NCI-H345 (cell line): ENCODE measurements at regions not wholly inside any gene's neighbourhood (a gene's known extent, or its start where the extent isn't known, plus 50 kb on each side); places are given as distances from the start of the nearest gene placed in this dataset.

Source experiments
- DNase-seq: peaks from one replicate; lab custom pipeline; 2025; lab: John Stamatoyannopoulos, UW

DNA sequence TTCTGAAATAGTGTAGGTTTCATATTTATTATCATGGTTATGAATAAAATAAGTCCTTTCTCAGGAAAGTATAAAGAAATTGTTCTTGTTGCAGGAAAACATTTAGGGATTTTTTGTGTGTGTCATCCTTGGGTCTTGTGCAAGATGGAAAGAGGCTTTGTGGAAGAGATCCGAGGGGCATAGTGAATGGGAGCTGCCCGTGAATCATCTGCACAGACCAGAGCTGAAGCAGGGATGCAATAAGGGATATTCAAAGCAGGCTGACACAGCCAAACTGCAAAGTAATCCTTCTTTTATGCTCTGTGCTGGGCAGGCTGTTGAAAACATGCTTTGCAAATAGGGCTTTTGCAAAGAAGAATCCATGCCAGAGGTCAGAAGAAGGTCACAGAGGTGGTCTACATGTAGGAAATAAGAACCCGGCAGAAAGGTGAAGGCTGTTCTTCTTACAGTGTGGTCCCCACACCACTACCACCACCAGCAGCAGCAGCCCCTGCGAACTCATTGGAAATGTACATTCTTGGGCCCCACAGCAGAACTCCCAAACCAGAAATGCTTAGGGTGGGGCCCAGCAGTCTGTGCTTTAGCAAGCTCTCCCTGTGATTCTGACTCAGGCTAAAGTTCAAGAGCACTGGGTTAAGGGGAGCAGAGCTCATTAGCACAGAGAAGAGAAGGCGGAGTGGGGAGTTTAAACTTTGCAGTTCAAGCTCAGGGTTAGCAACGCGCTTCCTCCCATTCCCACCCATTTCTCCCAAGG, 237.6 kb downstream of the QKI start:
- DNase-seq, result no peak

DNA sequence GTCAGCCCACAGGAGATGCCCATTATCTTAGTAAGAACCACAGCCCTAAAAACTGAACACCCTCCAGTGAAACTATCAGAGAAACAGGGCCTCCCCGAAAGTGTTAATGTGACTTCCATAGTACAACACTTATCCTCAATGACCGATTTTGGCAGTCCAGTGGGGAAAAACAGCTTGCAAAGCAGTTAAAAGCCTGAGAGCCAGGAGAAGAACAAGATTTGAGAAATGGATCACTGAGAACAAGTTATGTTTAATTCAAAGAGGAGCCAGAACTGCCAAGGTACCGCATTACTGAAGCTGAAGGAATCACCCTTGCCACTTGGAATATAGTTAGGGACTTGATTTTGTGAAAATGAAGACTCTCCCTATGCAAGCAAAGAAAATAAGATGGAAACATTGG, 236.9 kb downstream of the QKI start:
- no peak for DNase-seq

DNA sequence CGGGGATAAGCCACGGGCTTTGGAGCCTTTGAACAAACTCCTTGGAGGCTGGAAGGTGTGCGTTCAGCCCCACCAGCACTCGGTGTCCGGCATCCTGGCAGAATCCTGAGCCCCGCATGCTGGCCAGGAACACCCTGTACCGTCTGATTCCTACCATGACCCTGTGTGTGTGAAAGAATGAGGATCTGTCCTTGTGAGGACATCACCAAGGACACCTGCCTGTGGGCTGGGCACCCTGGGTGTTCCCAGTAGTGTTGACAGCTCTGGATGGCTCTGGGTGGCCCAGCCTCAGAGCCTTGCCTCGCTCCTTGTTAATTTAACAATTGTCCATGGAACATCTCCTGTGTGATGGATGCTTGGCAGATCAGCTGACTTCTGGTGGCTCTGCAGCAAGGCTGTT, 234.3 kb downstream of the QKI start:
- DNase-seq, result no peak

DNA sequence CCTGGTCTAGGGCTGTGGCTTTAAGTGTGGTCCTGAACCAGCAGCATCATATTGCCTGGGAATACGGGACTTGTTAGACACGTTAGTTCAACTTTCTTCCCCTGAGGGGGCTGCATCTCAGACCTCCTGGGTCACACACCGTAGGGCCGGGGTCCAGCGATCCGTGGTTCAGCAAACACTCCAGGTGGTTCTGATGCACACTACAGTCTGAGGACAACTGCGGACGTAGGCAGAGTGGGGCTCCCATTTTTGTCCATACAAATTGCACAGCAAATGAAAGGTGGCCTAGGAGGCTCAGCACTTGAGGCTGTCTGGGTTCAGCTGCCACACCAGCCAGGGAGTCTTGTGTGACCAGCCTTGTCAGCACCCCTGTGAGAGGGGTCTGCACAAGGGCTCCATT, 233.1 kb downstream of the QKI start:
- DNase-seq, result no peak

DNA sequence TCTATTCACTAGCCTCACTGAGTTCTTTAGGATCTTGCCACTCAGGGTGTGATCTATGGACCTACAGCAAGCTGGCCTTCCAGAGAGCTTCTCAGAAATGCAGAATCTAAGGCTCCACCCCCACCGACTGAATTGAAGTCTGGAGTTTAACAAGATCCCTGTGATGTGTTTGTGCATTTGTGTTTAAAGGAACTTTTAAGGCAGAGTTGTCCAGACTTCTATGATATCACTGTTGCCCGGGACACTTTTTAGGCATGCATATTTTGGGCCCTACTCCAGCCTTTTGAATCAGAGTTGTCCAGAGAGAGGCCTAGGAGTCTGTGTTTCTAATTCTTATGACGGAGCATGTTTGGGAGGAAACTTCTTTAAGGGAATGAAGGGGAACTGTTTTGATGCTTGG, 232.3 kb downstream of the QKI start:
- no peak for DNase-seq

DNA sequence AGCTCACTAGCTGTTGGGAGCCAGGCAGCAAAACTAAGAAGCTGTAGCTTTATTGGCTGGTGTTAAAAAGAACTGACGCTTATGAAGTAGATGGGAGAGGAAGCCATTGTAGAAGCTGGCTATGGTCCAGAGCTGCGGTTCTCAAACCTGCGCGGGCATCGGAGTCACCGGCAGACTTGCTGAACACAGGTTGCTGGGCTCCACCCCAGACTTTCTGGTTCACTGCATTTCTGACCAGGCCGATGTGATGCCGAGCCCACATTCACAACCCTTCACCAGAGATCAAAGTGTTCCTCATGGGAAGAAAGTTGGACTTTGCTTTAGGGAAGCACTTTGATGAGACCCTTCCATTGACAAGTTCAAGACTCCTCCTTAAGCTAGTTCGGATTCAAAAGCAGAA, 231.6 kb downstream of the QKI start:
- no peak for DNase-seq

DNA sequence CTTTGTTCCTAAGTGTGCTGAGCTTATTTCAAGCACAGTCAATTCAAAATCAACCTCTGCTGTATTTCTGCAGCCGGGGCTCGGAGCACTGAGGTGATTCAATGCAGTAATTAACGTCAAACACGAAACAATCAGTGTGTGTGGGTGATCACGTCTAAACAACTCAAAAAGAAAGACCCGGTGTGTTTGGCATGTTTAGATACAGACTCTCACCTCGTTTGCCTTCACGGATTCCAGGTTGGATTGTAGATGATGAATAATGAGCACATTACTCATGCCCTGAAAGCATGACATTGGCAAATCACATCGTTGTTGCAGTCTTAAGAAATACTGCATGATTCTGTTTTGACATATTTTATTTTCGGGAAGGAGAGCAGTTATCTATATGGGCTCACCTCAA, 231.0 kb downstream of the QKI start:
- DNase-seq, result no peak

DNA sequence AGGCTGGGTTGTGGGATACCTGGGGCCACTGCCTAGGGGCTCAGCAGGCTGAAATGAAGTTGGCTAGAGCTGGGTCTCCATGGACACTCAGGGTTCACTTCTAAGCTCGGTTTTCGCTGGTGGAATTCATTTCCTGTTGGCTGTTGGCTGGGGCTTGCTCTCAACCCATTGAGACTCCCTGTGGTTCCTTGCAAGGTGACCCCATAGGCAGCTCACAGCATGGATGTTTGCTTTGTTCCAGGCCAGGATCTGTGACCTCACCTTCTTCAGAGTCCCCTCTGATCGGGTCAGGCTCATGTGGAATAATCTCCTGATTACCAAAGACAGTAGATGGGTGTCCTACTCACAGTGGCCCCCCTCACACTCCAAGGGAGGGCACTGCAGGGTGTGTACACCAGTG, 229.3 kb downstream of the QKI start:
- DNase-seq, result no peak

DNA sequence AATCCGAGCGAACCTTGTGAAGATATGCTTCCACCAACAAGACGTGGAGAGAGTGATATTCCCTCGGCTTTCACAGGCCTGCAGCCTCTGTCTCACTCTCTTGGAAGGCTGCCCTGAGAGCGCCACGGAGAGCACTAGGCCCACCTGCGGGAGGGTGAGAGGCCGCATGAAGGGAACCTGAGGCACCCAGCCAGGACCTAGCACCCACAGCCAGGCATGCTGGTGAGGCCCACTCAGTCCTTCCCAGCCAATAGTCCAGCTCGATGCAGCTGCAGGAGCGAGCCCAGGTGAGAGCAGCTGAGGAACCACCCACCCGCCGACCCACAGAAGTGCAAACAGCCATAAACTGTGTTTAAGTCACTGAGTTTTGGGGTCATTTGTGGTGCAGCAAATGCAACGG, 227.2 kb downstream of the QKI start:
- DNase-seq, result no peak

DNA sequence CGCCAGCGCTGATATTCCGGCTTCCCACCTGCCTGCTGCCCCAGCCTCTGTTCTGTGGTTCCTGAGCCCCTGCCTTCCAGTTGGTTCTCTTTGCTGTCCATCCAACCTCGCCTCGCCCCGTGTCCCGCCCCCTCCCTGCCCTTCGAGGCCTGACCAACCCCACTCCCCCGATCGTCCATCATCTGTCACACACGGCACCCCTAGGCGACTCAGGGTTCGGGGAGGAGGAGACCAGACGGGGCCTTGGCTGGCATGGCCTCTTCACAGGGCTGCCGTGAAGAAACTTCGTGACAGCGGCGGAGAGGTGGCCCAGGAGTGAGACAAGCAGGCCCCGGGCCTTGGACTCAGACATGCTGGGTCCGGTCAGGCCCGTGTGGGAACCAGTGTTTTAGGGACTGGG, 226.1 kb downstream of the QKI start:
- no peak for DNase-seq

DNA sequence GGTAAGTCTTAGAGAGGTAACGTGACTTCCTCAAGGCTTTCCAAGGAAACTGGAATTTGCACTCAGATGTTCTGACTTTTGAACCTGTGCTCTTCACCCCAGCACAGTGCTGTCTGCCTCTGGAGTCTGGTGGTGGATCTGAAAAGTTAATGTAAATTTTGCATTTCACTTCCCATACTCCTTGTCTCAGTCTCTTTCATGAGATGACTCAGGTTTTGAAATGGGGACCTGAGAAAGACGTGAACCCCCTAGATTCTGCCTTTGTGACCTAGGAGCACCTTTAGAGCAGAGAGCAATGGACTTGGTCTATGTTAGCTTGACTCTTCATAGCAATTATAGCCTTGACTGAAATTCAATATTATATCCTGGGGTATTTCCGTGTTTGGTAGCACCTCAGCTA, 223.0 kb downstream of the QKI start:
- no peak for DNase-seq

DNA sequence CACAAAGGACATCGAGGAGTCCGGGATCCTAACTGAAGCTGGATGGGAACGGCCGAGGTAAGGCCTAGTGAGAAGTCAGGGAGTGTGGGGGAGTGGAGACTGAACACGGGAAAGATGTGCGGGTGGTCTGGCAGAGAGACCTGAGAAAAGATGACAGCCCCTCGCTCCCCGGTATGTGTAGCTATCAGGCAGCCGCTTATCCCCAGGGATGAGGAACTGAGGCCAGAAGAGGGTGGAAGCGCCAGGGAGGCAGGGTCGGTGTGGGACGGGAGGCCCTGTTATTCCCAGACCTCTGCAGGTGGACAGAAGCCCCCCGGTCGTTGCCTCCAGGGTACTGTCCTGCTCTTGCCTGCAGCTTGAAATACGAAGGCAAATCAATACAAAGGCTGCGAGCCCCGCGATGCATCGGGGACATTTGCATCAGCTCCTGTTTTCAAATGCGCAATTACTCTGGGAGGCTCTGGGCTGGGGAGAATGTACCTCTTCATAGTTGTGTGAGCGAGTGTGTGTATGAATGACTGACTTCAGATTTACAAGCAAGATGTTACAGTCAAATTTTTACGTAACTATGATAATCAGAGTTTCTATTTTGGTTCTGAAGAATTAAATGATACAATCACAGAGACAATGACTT, 221.3 kb downstream of the QKI start:
- no peak for DNase-seq

DNA sequence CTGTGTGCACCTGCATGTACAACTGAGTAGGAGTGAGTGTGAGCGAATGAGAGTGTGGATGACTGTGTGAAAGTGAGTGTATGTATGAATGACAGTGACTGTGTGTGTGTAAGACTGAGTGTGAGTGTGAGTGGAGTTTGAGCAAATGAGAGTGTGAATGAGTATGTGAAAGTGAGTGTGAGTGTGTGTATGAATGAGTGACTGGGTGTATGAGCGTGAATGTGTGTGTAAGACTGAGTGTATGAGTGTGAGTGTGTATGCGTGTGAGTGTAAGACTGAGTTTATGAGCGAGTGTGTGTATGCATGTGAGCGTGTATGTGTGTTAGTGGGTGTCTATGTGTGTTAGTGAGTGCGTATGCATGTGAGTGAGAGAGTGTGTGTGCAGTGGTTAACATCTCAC, 220.8 kb downstream of the QKI start:
- no peak for DNase-seq

DNA sequence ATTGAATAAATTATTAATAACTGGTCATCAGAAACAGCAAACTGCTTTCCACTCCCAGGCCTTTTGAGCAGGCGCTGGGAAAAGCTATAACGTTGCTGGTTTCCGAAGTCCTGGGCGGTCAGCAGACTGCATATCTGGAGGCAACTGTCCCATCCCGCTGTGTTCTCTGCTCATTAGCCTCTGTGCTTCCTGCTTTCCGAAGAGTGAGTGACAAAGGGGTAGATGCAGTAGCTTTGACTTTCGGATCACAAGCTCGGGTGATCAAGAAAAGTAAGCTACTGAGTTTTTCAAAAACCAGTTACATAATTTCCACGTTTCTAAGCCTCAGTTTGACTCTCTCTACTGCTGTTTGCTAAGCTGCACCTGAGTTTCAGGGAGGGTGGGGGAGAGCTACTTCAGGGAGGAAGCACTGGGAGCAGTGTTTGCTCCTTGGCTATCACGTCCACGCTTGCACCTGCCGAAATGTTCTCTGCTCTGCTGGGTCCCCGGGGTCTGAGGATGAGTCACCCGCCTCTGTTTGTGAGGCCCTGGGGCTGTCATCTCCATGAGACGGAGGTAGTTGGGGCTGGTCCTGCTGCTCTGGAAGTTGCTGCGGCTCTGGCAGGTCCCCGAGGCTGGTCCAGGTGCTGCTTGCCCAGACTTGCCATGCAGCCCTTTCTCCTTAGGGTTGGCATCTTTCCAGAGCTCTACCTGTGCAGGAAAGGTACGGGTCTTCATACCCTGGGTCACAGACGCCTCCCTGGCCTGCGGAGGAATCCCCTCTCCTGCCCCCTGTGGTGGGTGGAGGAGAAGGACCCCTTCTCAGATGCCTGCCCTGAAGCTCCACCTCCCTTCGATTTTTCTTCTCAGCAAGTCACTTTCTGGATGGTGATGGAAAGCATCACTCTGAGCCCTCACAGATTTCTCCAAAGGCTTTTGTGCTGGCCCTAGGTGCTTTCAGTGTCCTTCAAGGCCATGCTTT, 220.0 kb downstream of the QKI start:
- peak; percentile 91 for DNase-seq

DNA sequence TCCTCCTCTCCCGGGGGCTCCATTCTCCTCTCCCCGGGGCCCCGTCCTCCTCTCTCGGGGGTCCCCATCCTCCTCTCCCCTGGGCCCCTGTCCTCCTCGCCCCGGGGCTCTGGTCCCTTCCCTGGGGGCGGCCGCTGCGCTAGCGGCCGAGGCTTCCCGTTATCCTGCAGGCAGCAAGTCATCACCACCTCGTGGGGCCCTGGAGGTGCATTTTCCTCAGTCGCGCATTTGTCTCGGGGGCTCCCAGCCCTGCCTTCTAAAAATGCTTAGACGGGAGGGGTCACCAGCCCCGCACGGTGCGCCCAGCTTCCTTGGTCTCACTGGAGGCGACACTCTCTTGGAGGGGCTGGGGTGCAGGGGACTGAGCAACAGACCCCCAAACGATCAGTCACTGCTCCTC, 216.5 kb downstream of the QKI start:
- DNase-seq, result no peak

DNA sequence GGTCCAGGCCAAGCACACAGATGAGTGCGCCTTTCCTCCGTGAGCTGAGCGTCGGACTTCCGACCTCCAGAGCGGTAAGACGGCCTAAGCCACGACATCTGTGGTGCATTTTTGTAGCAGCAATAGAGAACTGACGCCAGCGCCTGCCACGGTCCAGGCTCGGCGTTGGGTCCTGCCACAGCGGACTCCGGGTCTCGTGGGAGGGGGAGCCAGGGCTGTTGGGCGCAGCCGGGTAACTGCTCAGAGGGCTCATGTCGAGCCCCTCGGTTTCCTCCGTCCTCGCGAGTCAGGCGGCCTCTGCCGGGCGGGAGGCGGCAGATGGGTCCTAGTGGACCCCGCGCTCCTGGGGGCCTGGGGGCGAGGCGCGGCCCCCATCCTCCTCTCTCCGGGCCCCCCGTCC, 216.1 kb downstream of the QKI start:
- DNase-seq, result no peak

DNA sequence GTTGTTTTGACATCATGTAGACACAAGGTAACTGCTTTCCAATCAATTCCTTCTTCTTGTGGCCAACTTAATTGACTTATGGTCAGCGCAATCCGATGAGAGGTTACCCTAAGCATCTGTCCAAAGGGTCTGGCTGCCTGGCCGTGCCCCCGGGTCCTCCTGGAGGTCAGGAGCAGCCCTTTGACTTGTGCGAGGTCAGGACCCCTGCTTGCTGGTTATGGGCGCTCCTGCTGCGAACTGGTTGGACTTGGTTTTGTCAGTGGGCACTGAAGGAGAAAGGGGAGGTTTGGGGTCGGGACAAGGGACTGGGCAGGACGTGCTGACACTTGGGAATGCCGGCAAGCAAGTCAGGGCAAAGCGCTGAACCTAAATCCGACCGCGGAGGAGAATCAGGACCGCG, 215.6 kb downstream of the QKI start:
- no peak for DNase-seq
